ENCODE measurements at regions not wholly inside any gene's neighbourhood (a gene's known extent, or its start where the extent isn't known, plus 50 kb on each side); places are given as distances from the start of the nearest gene placed in this dataset.

DNA sequence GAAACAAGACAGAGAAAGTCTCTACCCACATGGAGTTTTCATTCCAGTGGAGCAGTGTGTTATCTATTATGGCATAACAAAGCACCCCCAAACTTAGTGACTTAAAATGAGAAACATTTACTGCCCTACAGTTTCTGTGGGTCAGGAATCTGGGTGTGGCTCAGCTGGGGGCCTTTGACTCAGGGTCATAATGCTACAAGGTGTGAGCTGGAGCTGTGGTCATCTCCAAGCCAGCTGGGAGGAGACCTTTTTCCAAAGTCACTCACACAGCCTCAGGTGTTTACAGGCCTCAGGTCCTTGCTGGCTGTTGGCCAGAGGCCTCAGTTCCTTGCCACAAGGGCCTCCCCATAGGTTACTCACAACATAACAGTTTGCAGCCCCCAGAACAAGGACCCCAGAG lies 169.2 kb downstream of the ETAA1 start:
- H3K4me2 ChIP-seq (ENCODE audit: low read depth, low read length, poor library complexity, severe bottlenecking), result no peak overlapping the region
- H3K27me3 ChIP-seq (ENCODE audit: insufficient read depth, low read length, poor library complexity, severe bottlenecking), result no peaks in the 10 kb centered on the region
- H3K36me3 ChIP-seq (ENCODE audit: insufficient read depth, low read length), result no peaks in the 10 kb centered on the region

GRCh38 chr2:67566958-67567635 lies 170.0 kb downstream of the ETAA1 start:
- H4K20me1 ChIP-seq (ENCODE audit: insufficient read depth, low read length, poor library complexity, severe bottlenecking), result no peaks in the 10 kb centered on the region
- TF ChIP-seq EZH2phosphoT487 (IDR thresholded peaks at IDR 0.05; ENCODE audit: borderline replicate concordance), result no peak
- TF ChIP-seq CTCF (conservative IDR thresholded peaks at IDR 0.05; ENCODE audit: low read length), result no peak
- H3K9me2 ChIP-seq (replicated peaks; ENCODE audit: low read depth, low read length), result peaks cover 5% of the 10 kb centered on the region; the same call in 1 of the 2 replicates
- no peaks in the 10 kb centered on the region for H3F3A ChIP-seq (ENCODE audit: low read depth)
- no peak overlapping the region for H3K4me3 ChIP-seq (ENCODE audit: low read length, poor library complexity, severe bottlenecking)
- H3K27me3 ChIP-seq (ENCODE audit: insufficient read depth, low read length, poor library complexity, severe bottlenecking), result no peaks in the 10 kb centered on the region
- H3K9ac ChIP-seq (ENCODE audit: low read depth, low read length, poor library complexity, severe bottlenecking), result no peak overlapping the region
- no peaks in the 10 kb centered on the region for H3K4me1 ChIP-seq (ENCODE audit: insufficient read depth, low read length, poor library complexity, severe bottlenecking)
- no peaks in the 10 kb centered on the region for H3K36me3 ChIP-seq (ENCODE audit: insufficient read depth, low read length)
- H3K4me2 ChIP-seq (ENCODE audit: low read depth, low read length, poor library complexity, severe bottlenecking), result no peak overlapping the region
- 0 out of 2 replicates have a peak, but pooled peaks cover 4% of the 10 kb centered on the region for H3K9me3 ChIP-seq (ENCODE audit: insufficient read depth, low read depth, low read length)
- H2AFZ ChIP-seq (ENCODE audit: low read length), result no peak overlapping the region
- H3K79me2 ChIP-seq (ENCODE audit: insufficient read depth, low read length), result no peaks in the 10 kb centered on the region

More for the DNA sequence above, 169.2 kb downstream of the ETAA1 start:
- Histone ChIP-seq H3K9ac (ENCODE audit: low read depth, low read length, poor library complexity, severe bottlenecking) (no peak overlapping the region), H3K79me2 (ENCODE audit: insufficient read depth, low read length) (no peaks in the 10 kb centered on the region), H3F3A (ENCODE audit: low read depth) (no peaks in the 10 kb centered on the region), H3K9me2 (replicated peaks; ENCODE audit: low read depth, low read length) (peaks cover 5% of the 10 kb centered on the region; the same call in 1 of the 2 replicates), H3K4me1 (ENCODE audit: insufficient read depth, low read length, poor library complexity, severe bottlenecking) (no peaks in the 10 kb centered on the region), H3K4me3 (ENCODE audit: low read length, poor library complexity, severe bottlenecking) (no peak overlapping the region), H2AFZ (ENCODE audit: low read length) (no peak overlapping the region), H3K9me3 (ENCODE audit: insufficient read depth, low read depth, low read length) (0 out of 2 replicates have a peak, but pooled peaks cover 4% of the 10 kb centered on the region), H4K20me1 (ENCODE audit: insufficient read depth, low read length, poor library complexity, severe bottlenecking) (no peaks in the 10 kb centered on the region)
- no peak for TF ChIP-seq CTCF (conservative IDR thresholded peaks at IDR 0.05; ENCODE audit: low read length)
- no peak for TF ChIP-seq EZH2phosphoT487 (IDR thresholded peaks at IDR 0.05; ENCODE audit: borderline replicate concordance)

DNA sequence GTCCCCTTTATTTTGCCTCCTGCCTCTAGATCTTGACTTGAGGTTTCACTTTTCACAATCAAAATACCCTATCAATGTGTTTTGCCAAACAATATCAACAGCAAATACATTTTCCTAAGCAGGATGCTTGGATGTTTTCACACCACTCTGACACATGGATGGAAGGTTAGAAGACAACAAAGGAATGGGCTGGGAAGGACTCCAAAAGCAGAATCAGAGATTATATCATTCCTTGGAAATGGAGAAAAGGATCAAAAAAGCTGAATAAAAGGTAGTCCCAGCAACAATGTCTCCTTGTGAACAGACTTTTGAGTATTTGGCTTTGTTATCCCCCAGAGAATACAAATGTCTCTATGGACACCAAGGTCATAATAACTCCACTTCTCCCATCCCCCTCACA lies 170.8 kb downstream of the ETAA1 start:
- no peaks in the 10 kb centered on the region for H3K36me3 ChIP-seq (ENCODE audit: insufficient read depth, low read length)
- TF ChIP-seq CTCF (conservative IDR thresholded peaks at IDR 0.05; ENCODE audit: low read length), result no peak
- no peak for TF ChIP-seq EZH2phosphoT487 (IDR thresholded peaks at IDR 0.05; ENCODE audit: borderline replicate concordance)
- no peak overlapping the region for H3K4me2 ChIP-seq (ENCODE audit: low read depth, low read length, poor library complexity, severe bottlenecking)
- H4K20me1 ChIP-seq (ENCODE audit: insufficient read depth, low read length, poor library complexity, severe bottlenecking), result no peaks in the 10 kb centered on the region
- H3K4me3 ChIP-seq (ENCODE audit: low read length, poor library complexity, severe bottlenecking), result no peak overlapping the region
- H3K79me2 ChIP-seq (ENCODE audit: insufficient read depth, low read length), result no peaks in the 10 kb centered on the region
- H3K4me1 ChIP-seq (ENCODE audit: insufficient read depth, low read length, poor library complexity, severe bottlenecking), result no peaks in the 10 kb centered on the region
- H3F3A ChIP-seq (ENCODE audit: low read depth), result no peaks in the 10 kb centered on the region
- H3K9ac ChIP-seq (ENCODE audit: low read depth, low read length, poor library complexity, severe bottlenecking), result no peak overlapping the region
- 0 out of 2 replicates have a peak, but pooled peaks cover 4% of the 10 kb centered on the region for H3K9me3 ChIP-seq (ENCODE audit: insufficient read depth, low read depth, low read length)
- H2AFZ ChIP-seq (ENCODE audit: low read length), result no peak overlapping the region
- peaks cover 5% of the 10 kb centered on the region; the same call in 1 of the 2 replicates for H3K9me2 ChIP-seq (replicated peaks; ENCODE audit: low read depth, low read length)
- no peaks in the 10 kb centered on the region for H3K27me3 ChIP-seq (ENCODE audit: insufficient read depth, low read length, poor library complexity, severe bottlenecking)
